Spleen (tissue), 7 donors: ENCODE measurements at regions not wholly inside any gene's neighbourhood (a gene's known extent, or its start where the extent isn't known, plus 50 kb on each side); places are given as distances from the start of the nearest gene placed in this dataset.

Source experiments
- POLR2A ChIP-seq, 3 donors: fragments of 450-650 bp; IDR thresholded peaks; one replicate each; pipeline ENCODE4 v1.5.1; 2017; ENCODE audit warnings: antibody characterized with exemption in 3 of 3, mild to moderate bottlenecking in 1 of 3
- POLR2AphosphoS5 ChIP-seq, 3 donors: sonication (generic); formaldehyde crosslinking; IDR thresholded peaks; one replicate each; pipeline ENCODE4 v1.5.1; 2017; ENCODE audit warnings: antibody characterized with exemption in 3 of 3
- TF ChIP-seq, protein P1 (sequence below), 11 experiments: fragments of 200-600 bp in 7 of 11; fragments of 450-650 bp in 4 of 11; sonication (generic) in 4 of 11; IDR thresholded peaks in 8 of 11; conservative IDR thresholded peaks in 3 of 11; 1 replicate in 7 of 11; 2 replicates in 4 of 11; pipeline versions ENCODE4 v1.4.0 to v1.8.0; 2016 to 2021; ENCODE audit warnings: antibody characterized with exemption in 11 of 11, inconsistent platforms in 4 of 11, mild to moderate bottlenecking in 1 of 11
- donor health status: DM: no; HTN: no; CAD: no; lungs with moderate emphysema.
- donor health status: DM: no; HTN: no; CAD: no.
- donor health status: DM: no; HTN: no; CAD: no.

DNA sequence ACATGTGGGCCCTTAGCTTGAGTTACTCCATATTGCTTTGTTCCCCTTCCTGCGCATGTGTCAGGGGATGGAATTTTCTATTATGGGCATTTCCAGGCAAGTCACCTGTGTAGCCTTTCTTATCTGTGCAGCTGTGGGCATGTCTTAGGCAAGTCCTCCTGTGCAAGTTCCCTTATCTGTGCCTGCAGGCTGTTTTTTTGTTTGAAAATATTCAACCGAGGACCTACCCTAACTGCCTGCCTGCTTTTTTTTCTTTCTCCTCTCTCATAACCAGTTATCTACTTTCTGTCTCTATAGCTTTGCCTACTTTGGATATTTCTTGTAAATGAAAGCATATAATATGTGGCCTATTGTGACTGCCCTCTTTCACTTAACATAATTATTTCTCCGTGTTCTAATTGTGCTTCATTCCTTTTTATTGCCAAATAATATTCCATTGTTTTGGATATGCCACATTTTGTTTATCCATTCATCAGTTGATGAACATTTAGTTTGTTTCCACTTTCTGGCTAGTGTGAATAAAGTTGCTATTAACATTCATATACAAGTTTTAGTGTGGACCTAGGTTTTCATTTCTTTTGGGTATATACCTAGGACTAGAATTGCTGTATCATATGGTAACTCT, 83.6 kb upstream of the CADM1 start:
- TF ChIP-seq, protein P1, sequence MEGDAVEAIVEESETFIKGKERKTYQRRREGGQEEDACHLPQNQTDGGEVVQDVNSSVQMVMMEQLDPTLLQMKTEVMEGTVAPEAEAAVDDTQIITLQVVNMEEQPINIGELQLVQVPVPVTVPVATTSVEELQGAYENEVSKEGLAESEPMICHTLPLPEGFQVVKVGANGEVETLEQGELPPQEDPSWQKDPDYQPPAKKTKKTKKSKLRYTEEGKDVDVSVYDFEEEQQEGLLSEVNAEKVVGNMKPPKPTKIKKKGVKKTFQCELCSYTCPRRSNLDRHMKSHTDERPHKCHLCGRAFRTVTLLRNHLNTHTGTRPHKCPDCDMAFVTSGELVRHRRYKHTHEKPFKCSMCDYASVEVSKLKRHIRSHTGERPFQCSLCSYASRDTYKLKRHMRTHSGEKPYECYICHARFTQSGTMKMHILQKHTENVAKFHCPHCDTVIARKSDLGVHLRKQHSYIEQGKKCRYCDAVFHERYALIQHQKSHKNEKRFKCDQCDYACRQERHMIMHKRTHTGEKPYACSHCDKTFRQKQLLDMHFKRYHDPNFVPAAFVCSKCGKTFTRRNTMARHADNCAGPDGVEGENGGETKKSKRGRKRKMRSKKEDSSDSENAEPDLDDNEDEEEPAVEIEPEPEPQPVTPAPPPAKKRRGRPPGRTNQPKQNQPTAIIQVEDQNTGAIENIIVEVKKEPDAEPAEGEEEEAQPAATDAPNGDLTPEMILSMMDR (IDR thresholded peaks at IDR 0.05 in 8 of 11, conservative IDR thresholded peaks at IDR 0.05 in 3 of 11): no peak
- no peak for TF ChIP-seq POLR2A (IDR thresholded peaks at IDR 0.05)
- no peak for TF ChIP-seq POLR2AphosphoS5 (IDR thresholded peaks at IDR 0.05)
